HepG2 (cell line): ENCODE measurements at regions not wholly inside any gene's neighbourhood (a gene's known extent, or its start where the extent isn't known, plus 50 kb on each side); places are given as distances from the start of the nearest gene placed in this dataset.

Source experiments
- FOXK2 ChIP-seq: fragments of 450-650 bp; IDR thresholded peaks from 2 replicates; pipeline ENCODE4 v1.6.1; 2016
- MAF1 ChIP-seq: sonication (generic); formaldehyde crosslinking; IDR thresholded peaks from 2 replicates; pipeline ENCODE4 v1.5.0; 2020; ENCODE audit warnings: missing genetic modification reagents, borderline replicate concordance
- NBN ChIP-seq: fragments of 450-650 bp; conservative IDR thresholded peaks from 2 replicates; pipeline ENCODE4 v1.6.1; 2017
- NR2C2 ChIP-seq: sonication (generic); formaldehyde crosslinking; IDR thresholded peaks from 2 replicates; pipeline ENCODE4 v1.4.0; 2020; ENCODE audit warnings: missing genetic modification reagents, mild to moderate bottlenecking, moderate library complexity, borderline replicate concordance
- WIZ ChIP-seq: sonication (generic); formaldehyde crosslinking; IDR thresholded peaks from 2 replicates; pipeline ENCODE4 v1.5.1; 2020; ENCODE audit warnings: mild to moderate bottlenecking, missing genetic modification reagents
- ZNF281 ChIP-seq: sonication (generic); formaldehyde crosslinking; IDR thresholded peaks from 2 replicates; pipeline ENCODE4 v1.4.0; 2020; ENCODE audit warnings: missing genetic modification reagents, borderline replicate concordance
- ZNF574 ChIP-seq: sonication (generic); formaldehyde crosslinking; IDR thresholded peaks from 2 replicates; pipeline ENCODE4 v1.4.0; 2020; ENCODE audit warnings: missing genetic modification reagents
- ZNF709 ChIP-seq: sonication (generic); formaldehyde crosslinking; IDR thresholded peaks from 2 replicates; pipeline ENCODE4 v1.5.0; 2020; ENCODE audit warnings: mild to moderate bottlenecking, missing genetic modification reagents
- ZNF788 ChIP-seq: sonication (generic); formaldehyde crosslinking; IDR thresholded peaks from 2 replicates; pipeline ENCODE4 v1.5.0; 2020; ENCODE audit warnings: mild to moderate bottlenecking, missing genetic modification reagents, borderline replicate concordance
- TF ChIP-seq, protein P1 (sequence below): IDR thresholded peaks from 2 replicates; pipeline ENCODE4 v1.4.0; 2020; ENCODE audit warnings: mild to moderate bottlenecking, missing genetic modification reagents
- TF ChIP-seq, protein P2 (sequence below): sonication (generic); formaldehyde crosslinking; IDR thresholded peaks from 2 replicates; pipeline ENCODE4 v1.4.0; 2020; ENCODE audit warnings: missing genetic modification reagents
- TF ChIP-seq, protein P3 (sequence below): sonication (generic); formaldehyde crosslinking; IDR thresholded peaks from 2 replicates; pipeline ENCODE4 v1.5.1; 2020; ENCODE audit warnings: mild to moderate bottlenecking, missing genetic modification reagents, moderate library complexity

GRCh38 chr1:59052166-59052590, 244.7 kb upstream of the FGGY start (continued):
- TF ChIP-seq ZNF281 (CRISPR knock-in tag), result peak; percentile 75; the same call in 1 of the 2 replicates
- TF ChIP-seq ZNF574 (CRISPR knock-in tag), result peak; percentile 64
- TF ChIP-seq MAF1 (CRISPR knock-in tag), result 0 out of 2 replicates have a peak, but pooled peaks have one; percentile 23
- TF ChIP-seq NR2C2 (CRISPR knock-in tag), result peak; percentile 60; the same call in 1 of the 2 replicates
- TF ChIP-seq, protein P1, sequence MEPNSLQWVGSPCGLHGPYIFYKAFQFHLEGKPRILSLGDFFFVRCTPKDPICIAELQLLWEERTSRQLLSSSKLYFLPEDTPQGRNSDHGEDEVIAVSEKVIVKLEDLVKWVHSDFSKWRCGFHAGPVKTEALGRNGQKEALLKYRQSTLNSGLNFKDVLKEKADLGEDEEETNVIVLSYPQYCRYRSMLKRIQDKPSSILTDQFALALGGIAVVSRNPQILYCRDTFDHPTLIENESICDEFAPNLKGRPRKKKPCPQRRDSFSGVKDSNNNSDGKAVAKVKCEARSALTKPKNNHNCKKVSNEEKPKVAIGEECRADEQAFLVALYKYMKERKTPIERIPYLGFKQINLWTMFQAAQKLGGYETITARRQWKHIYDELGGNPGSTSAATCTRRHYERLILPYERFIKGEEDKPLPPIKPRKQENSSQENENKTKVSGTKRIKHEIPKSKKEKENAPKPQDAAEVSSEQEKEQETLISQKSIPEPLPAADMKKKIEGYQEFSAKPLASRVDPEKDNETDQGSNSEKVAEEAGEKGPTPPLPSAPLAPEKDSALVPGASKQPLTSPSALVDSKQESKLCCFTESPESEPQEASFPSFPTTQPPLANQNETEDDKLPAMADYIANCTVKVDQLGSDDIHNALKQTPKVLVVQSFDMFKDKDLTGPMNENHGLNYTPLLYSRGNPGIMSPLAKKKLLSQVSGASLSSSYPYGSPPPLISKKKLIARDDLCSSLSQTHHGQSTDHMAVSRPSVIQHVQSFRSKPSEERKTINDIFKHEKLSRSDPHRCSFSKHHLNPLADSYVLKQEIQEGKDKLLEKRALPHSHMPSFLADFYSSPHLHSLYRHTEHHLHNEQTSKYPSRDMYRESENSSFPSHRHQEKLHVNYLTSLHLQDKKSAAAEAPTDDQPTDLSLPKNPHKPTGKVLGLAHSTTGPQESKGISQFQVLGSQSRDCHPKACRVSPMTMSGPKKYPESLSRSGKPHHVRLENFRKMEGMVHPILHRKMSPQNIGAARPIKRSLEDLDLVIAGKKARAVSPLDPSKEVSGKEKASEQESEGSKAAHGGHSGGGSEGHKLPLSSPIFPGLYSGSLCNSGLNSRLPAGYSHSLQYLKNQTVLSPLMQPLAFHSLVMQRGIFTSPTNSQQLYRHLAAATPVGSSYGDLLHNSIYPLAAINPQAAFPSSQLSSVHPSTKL (CRISPR knock-in tag), result peak; percentile 100
- TF ChIP-seq, protein P2, sequence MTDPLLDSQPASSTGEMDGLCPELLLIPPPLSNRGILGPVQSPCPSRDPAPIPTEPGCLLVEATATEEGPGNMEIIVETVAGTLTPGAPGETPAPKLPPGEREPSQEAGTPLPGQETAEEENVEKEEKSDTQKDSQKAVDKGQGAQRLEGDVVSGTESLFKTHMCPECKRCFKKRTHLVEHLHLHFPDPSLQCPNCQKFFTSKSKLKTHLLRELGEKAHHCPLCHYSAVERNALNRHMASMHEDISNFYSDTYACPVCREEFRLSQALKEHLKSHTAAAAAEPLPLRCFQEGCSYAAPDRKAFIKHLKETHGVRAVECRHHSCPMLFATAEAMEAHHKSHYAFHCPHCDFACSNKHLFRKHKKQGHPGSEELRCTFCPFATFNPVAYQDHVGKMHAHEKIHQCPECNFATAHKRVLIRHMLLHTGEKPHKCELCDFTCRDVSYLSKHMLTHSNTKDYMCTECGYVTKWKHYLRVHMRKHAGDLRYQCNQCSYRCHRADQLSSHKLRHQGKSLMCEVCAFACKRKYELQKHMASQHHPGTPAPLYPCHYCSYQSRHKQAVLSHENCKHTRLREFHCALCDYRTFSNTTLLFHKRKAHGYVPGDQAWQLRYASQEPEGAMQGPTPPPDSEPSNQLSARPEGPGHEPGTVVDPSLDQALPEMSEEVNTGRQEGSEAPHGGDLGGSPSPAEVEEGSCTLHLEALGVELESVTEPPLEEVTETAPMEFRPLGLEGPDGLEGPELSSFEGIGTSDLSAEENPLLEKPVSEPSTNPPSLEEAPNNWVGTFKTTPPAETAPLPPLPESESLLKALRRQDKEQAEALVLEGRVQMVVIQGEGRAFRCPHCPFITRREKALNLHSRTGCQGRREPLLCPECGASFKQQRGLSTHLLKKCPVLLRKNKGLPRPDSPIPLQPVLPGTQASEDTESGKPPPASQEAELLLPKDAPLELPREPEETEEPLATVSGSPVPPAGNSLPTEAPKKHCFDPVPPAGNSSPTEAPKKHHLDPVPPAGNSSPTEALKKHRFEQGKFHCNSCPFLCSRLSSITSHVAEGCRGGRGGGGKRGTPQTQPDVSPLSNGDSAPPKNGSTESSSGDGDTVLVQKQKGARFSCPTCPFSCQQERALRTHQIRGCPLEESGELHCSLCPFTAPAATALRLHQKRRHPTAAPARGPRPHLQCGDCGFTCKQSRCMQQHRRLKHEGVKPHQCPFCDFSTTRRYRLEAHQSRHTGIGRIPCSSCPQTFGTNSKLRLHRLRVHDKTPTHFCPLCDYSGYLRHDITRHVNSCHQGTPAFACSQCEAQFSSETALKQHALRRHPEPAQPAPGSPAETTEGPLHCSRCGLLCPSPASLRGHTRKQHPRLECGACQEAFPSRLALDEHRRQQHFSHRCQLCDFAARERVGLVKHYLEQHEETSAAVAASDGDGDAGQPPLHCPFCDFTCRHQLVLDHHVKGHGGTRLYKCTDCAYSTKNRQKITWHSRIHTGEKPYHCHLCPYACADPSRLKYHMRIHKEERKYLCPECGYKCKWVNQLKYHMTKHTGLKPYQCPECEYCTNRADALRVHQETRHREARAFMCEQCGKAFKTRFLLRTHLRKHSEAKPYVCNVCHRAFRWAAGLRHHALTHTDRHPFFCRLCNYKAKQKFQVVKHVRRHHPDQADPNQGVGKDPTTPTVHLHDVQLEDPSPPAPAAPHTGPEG, result peak; percentile 40; the same call in 1 of the 2 replicates
- peak; percentile 81 for TF ChIP-seq FOXK2
- TF ChIP-seq ZNF709 (CRISPR knock-in tag), result no peak
- TF ChIP-seq WIZ (CRISPR knock-in tag), result no peak
- TF ChIP-seq NBN, result no peak
- TF ChIP-seq ZNF788 (CRISPR knock-in tag), result peak; percentile 82; the same call in 1 of the 2 replicates
- TF ChIP-seq, protein P3, sequence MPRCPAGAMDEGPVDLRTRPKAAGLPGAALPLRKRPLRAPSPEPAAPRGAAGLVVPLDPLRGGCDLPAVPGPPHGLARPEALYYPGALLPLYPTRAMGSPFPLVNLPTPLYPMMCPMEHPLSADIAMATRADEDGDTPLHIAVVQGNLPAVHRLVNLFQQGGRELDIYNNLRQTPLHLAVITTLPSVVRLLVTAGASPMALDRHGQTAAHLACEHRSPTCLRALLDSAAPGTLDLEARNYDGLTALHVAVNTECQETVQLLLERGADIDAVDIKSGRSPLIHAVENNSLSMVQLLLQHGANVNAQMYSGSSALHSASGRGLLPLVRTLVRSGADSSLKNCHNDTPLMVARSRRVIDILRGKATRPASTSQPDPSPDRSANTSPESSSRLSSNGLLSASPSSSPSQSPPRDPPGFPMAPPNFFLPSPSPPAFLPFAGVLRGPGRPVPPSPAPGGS (CRISPR knock-in tag), result peak; percentile 50; the same call in 1 of the 2 replicates
